Omental fat pad (tissue), 3 donors: ENCODE measurements at regions not wholly inside any gene's neighbourhood (a gene's known extent, or its start where the extent isn't known, plus 50 kb on each side); places are given as distances from the start of the nearest gene placed in this dataset.

Source experiments
- ATAC-seq: fragments of 150-250 bp; one replicate; pipeline ENCODE4 v1.9.1; 2016; ENCODE audit warnings: mild to moderate bottlenecking, moderate library complexity; ENCODE audit not compliant: low FRiP score
- DNase-seq: peaks from one replicate; pipeline ENCODE4 v3.0.0-alpha.2; 2019; ENCODE audit warnings: low spot score
- TF ChIP-seq, protein P1 (sequence below), 3 donors: fragments of 450-650 bp; IDR thresholded peaks; one replicate each; pipeline ENCODE4 v1.5.1; 2016 to 2017; ENCODE audit warnings: antibody characterized with exemption in 3 of 3, mild to moderate bottlenecking in 3 of 3, moderate library complexity in 2 of 3

DNA sequence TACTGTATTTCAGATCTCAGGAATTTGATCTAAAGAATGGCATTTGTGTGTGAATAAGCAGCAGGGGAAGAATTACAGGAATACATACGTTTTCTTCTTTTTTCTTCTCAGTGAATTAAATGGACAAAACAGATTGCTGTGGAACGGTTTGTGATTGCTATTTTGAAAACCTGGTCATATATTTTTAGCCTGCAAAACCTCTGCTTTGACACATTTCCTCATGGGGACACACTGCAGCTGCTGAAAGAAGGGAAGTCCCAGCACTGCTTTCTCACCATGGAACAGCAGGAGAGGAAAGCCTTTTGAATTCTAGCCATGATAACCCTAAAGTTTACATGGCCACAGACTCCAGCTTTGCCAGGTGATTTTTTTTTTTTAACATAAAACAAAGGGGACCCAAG lies 315.0 kb downstream of the OXSM start:
- TF ChIP-seq, protein P1, sequence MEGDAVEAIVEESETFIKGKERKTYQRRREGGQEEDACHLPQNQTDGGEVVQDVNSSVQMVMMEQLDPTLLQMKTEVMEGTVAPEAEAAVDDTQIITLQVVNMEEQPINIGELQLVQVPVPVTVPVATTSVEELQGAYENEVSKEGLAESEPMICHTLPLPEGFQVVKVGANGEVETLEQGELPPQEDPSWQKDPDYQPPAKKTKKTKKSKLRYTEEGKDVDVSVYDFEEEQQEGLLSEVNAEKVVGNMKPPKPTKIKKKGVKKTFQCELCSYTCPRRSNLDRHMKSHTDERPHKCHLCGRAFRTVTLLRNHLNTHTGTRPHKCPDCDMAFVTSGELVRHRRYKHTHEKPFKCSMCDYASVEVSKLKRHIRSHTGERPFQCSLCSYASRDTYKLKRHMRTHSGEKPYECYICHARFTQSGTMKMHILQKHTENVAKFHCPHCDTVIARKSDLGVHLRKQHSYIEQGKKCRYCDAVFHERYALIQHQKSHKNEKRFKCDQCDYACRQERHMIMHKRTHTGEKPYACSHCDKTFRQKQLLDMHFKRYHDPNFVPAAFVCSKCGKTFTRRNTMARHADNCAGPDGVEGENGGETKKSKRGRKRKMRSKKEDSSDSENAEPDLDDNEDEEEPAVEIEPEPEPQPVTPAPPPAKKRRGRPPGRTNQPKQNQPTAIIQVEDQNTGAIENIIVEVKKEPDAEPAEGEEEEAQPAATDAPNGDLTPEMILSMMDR (IDR thresholded peaks at IDR 0.05): no peak
- DNase-seq: no peak
- ATAC-seq: no peak

DNA sequence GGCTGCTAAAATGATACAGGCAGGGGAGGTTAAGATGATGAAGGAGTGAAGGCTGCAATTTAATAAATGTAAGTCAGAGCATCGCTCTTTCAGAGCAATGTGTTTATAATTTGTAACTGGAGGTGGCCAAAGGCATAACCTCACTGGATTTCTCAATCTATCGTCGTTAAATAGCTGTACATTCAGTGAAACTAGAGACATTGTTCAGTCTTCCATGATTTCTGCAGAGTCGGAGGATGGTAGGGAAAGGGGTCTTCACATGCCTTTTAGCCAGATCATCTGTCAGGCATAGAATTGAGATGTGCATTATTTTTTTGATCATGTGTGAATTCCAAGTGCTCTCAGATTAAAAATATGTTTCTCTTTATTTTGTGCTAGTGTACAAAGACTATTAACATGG lies 315.4 kb downstream of the OXSM start:
- TF ChIP-seq, protein P1 (IDR thresholded peaks at IDR 0.05): no peak
- DNase-seq (no peak), ATAC-seq (no peak)

DNA sequence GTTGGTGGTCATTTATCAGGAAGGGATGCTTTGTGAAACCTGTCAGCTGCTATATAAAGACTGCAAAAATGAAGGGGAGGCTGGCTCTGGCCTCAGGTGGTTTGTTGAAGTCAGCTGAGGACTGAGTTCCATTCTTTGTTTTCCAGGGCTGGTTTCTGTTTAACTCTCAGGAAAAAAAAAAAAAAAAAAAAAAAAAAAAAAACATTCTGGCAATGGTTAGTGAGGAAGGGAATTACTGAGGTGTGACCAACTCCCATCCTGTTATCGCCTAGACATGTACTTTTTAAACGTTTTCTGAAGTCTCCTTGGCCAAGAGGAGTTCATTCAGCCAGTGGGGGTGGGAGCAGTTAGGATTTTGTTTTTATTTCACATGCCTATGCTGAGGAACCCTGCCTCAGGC lies 316.3 kb downstream of the OXSM start:
- DNase-seq: no peak
- TF ChIP-seq, protein P1 (IDR thresholded peaks at IDR 0.05): no peak
- no peak for ATAC-seq

DNA sequence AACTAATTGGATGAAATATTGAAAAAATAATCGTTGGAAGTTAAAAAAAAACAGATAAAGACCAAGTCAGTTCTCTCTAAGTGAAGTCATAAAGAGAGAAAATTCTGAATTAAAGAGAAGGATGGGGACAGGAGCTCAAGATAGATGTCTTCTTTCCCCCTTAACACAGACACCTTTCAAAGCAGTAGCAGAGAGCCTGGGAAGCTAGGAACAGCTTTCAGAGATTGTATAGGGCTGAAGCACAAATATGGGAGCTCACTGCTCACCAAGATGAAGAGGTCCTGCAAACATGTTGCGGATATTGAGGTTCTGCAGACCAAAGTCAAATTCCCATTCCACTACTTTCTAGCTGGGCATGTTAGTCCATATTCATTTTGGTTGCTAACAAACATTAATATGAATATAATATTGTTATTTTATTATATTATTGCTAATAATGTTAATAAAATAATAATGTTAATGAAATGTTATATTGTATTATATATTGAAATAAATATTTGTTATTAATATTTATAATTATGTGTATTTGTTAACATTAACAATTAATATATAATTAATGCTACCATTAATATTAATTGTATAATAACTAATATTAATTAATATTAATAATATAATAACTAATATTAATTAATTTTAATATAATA lies 319.1 kb downstream of the OXSM start:
- TF ChIP-seq, protein P1 (IDR thresholded peaks at IDR 0.05): no peak
- ATAC-seq: no peak
- DNase-seq: no peak

- TF ChIP-seq, protein P1 (IDR thresholded peaks at IDR 0.05): no peak
- DNase-seq: no peak
- ATAC-seq: no peak
Measured at GRCh38 chr3:26114851-26115250, 325.0 kb downstream of the OXSM start.

DNA sequence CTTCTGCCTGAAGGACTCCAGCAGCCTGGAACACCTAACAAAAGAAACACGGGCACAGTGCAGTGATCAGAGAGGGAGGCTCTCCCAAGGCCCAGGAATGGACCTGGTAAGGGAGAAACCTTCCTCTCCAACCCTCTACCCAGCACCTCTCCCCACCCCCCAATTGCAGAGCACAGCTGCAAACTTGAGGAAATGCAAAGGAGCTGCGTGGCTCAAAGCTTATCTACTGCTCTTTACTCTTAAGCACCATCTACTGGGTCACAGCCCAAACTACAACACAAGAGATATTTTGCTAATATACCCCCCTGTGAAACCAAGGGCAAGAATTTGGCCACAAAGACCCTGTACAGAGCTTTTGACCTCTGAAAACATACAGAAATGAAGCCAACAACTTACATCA lies 328.3 kb downstream of the OXSM start:
- ATAC-seq (no peak), DNase-seq (no peak)
- TF ChIP-seq, protein P1 (IDR thresholded peaks at IDR 0.05): no peak

DNA sequence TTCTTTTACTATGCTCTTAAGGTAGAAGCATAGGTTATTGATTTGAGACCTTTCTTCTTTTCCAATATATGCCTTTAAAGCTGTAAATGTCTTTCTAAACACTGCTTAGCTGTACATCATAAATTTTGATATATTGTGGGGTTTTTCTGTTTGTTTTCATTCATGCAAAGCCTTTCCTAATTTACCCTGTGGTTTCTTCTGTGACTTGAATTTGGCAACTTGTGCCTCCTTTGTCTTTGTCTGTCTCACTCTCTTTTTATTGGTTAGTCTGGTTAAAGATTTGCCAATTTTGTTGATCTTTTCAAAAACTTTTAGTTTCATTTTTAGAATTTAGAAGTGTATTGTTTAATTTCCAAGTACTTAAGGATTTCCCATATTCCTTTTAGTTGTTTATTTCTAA lies 343.1 kb downstream of the OXSM start:
- no peak for DNase-seq
- ATAC-seq: no peak
- TF ChIP-seq, protein P1 (IDR thresholded peaks at IDR 0.05): no peak
